Transverse colon (tissue), 3 donors: ENCODE measurements at regions not wholly inside any gene's neighbourhood (a gene's known extent, or its start where the extent isn't known, plus 50 kb on each side); places are given as distances from the start of the nearest gene placed in this dataset.

Source experiments
- CTCF ChIP-seq, 5 experiments: fragments of 200-600 bp in 3 of 5; fragments of 450-650 bp in 2 of 5; sonication (generic) in 3 of 5; IDR thresholded peaks; 1 replicate in 2 of 5; 2 replicates in 3 of 5; pipeline ENCODE4 v1.5.1; 2016 to 2017; ENCODE audit warnings: antibody characterized with exemption in 5 of 5, inconsistent platforms in 3 of 5, mild to moderate bottlenecking in 2 of 5, moderate library complexity in 1 of 5
- EP300 ChIP-seq: sonication (generic); formaldehyde crosslinking; IDR thresholded peaks from one replicate; pipeline ENCODE4 v1.6.1; 2017; ENCODE audit warnings: antibody characterized with exemption, low read depth

- TF ChIP-seq EP300, result no peak
- TF ChIP-seq CTCF (IDR thresholded peaks at IDR 0.05), result no peak
Observed at GRCh38 chr17:63039342-63039741, 73.3 kb downstream of the TANC2 start.
